HepG2 (cell line): ENCODE measurements at regions not wholly inside any gene's neighbourhood (a gene's known extent, or its start where the extent isn't known, plus 50 kb on each side); places are given as distances from the start of the nearest gene placed in this dataset.

ENCODE experiments used
- ATF2 ChIP-seq: sonication (generic); formaldehyde crosslinking; IDR thresholded peaks from 2 replicates; pipeline ENCODE4 v1.4.0; 2020; ENCODE audit warnings: missing genetic modification reagents
- ESRRA ChIP-seq: sonication (generic); formaldehyde crosslinking; IDR thresholded peaks from 2 replicates; pipeline ENCODE4 v1.5.1; 2020; ENCODE audit warnings: mild to moderate bottlenecking, low read depth, missing genetic modification reagents
- KDM3A ChIP-seq: IDR thresholded peaks from 2 replicates; pipeline ENCODE4 v1.6.1; 2018; ENCODE audit warnings: low read depth, missing compliant biosample characterization
- MAF1 ChIP-seq: sonication (generic); formaldehyde crosslinking; IDR thresholded peaks from 2 replicates; pipeline ENCODE4 v1.5.0; 2020; ENCODE audit warnings: missing genetic modification reagents, borderline replicate concordance
- MAFG ChIP-seq: sonication (generic); formaldehyde crosslinking; IDR thresholded peaks from 2 replicates; pipeline ENCODE4 v1.5.1; 2020; ENCODE audit warnings: mild to moderate bottlenecking, missing genetic modification reagents
- MIXL1 ChIP-seq: IDR thresholded peaks from 2 replicates; pipeline ENCODE4 v1.6.1; 2016
- MXI1 ChIP-seq: IDR thresholded peaks from 3 replicates; pipeline ENCODE4 v1.6.1; 2012; ENCODE audit warnings: low read depth, low read length, inconsistent platforms, borderline replicate concordance
- NR2F1 ChIP-seq, 2 experiments: fragments of 450-650 bp in 1 of 2; formaldehyde crosslinking in 1 of 2; IDR thresholded peaks; 2 replicates each; pipeline versions ENCODE4 v1.5.0 to v1.6.1; 2016 to 2020; ENCODE audit warnings: mild to moderate bottlenecking in 1 of 2, missing compliant biosample characterization in 1 of 2, missing genetic modification reagents in 1 of 2, moderate library complexity in 1 of 2
- NR2F6 ChIP-seq, 2 experiments: IDR thresholded peaks; 2 replicates each; pipeline ENCODE4 v1.6.1; 2016; ENCODE audit warnings: antibody characterized with exemption in 1 of 2, mild to moderate bottlenecking in 1 of 2
- POGZ ChIP-seq: sonication (generic); formaldehyde crosslinking; IDR thresholded peaks from 2 replicates; pipeline ENCODE4 v1.4.0; 2020; ENCODE audit warnings: mild to moderate bottlenecking, missing genetic modification reagents
- RAD21 ChIP-seq: fragments of 450-650 bp; formaldehyde crosslinking; IDR thresholded peaks from 2 replicates; pipeline ENCODE4 v1.5.0; 2020; ENCODE audit warnings: mild to moderate bottlenecking
- RARA ChIP-seq: IDR thresholded peaks from 2 replicates; pipeline ENCODE4 v1.6.1; 2016; ENCODE audit warnings: missing genetic modification reagents, missing compliant biosample characterization
- TEAD3 ChIP-seq: optimal IDR thresholded peaks from 2 replicates; pipeline ENCODE3; 2016; ENCODE audit warnings: borderline replicate concordance
- ZBTB42 ChIP-seq: sonication (generic); formaldehyde crosslinking; IDR thresholded peaks from 2 replicates; pipeline ENCODE4 v1.5.0; 2020; ENCODE audit warnings: mild to moderate bottlenecking, missing genetic modification reagents
- ZNF333 ChIP-seq: sonication (generic); formaldehyde crosslinking; IDR thresholded peaks from 2 replicates; pipeline ENCODE4 v1.4.0; 2020; ENCODE audit warnings: mild to moderate bottlenecking, missing genetic modification reagents, borderline replicate concordance
- ZNF34 ChIP-seq: sonication (generic); formaldehyde crosslinking; IDR thresholded peaks from 2 replicates; pipeline ENCODE4 v1.4.0; 2020; ENCODE audit warnings: mild to moderate bottlenecking, missing genetic modification reagents, borderline replicate concordance
- ZNF616 ChIP-seq: sonication (generic); formaldehyde crosslinking; IDR thresholded peaks from 2 replicates; pipeline ENCODE4 v1.5.0; 2020; ENCODE audit warnings: low read depth, mild to moderate bottlenecking, missing genetic modification reagents
- TF ChIP-seq, protein P1 (sequence below): sonication (generic); formaldehyde crosslinking; IDR thresholded peaks from 2 replicates; pipeline ENCODE4 v1.4.0; 2020; ENCODE audit warnings: mild to moderate bottlenecking, missing genetic modification reagents
- TF ChIP-seq, protein P2 (sequence below): sonication (generic); formaldehyde crosslinking; IDR thresholded peaks from 2 replicates; pipeline ENCODE4 v1.4.0; 2020; ENCODE audit warnings: missing genetic modification reagents, borderline replicate concordance
- TF ChIP-seq, protein P3 (sequence below): IDR thresholded peaks from 2 replicates; pipeline ENCODE4 v1.6.1; 2016; ENCODE audit warnings: control low read depth

DNA sequence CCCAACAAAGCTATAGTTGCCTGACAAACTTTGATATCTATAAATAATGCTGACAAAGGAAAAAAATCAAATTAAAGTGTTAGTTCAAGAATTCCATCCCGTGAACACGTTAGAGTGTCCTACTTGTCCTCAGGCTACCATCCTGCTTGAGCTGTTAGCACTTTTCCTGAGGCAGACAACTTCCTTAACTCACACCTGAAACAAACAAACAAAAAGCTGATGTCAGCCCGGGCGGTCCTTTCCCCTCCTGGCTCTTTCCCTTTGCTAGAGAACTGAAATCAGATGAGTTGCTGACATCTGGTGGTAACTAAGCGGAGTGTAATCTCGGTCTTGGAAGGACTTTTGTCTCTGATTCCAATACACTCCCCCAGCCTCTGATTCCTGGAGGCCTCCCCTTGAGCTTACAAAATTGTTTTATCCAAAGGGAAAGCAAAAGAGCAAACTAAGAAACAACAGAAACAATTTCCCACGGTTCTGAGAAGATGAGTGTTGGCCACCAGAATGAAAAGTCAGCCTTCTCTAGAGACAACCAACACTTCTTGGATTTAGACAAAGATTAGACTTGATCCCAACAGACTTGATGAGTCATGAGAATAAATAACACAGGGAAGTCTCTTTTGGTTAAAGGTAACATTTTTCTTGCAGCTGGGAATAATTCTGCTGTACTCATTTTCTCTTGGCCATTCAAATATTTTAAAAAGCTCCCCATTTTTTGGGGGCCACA, 135.4 kb downstream of the PROX1 start (continued):
- TF ChIP-seq MXI1 (0 out of 3 replicates have a peak, but pooled peaks have one; percentile 20), NR2F6 (IDR thresholded peaks at IDR 0.05) (no peak), NR2F6 (CRISPR knock-in tag; IDR thresholded peaks at IDR 0.05) (0 out of 2 replicates have a peak, but pooled peaks have one; percentile 25), POGZ (CRISPR knock-in tag) (peak; percentile 74), ZBTB42 (CRISPR knock-in tag) (no peak), ESRRA (CRISPR knock-in tag) (no peak), ZNF616 (no peak), MIXL1 (CRISPR knock-in tag) (peak; percentile 87), ATF2 (CRISPR knock-in tag) (peak; percentile 54; the same call in 1 of the 2 replicates), RARA (CRISPR knock-in tag) (0 out of 2 replicates have a peak, but pooled peaks have one; percentile 21), RAD21 (CRISPR knock-in tag) (peak; percentile 94), MAFG (CRISPR knock-in tag) (no peak), MAF1 (CRISPR knock-in tag) (no peak), ZNF333 (CRISPR knock-in tag) (no peak), NR2F1 (CRISPR knock-in tag; IDR thresholded peaks at IDR 0.05) (no peak), KDM3A (CRISPR knock-in tag) (peak; percentile 40; the same call in 1 of the 2 replicates), ZNF34 (CRISPR knock-in tag) (no peak), TEAD3 (CRISPR knock-in tag) (peak; percentile 26)
- TF ChIP-seq, protein P1, sequence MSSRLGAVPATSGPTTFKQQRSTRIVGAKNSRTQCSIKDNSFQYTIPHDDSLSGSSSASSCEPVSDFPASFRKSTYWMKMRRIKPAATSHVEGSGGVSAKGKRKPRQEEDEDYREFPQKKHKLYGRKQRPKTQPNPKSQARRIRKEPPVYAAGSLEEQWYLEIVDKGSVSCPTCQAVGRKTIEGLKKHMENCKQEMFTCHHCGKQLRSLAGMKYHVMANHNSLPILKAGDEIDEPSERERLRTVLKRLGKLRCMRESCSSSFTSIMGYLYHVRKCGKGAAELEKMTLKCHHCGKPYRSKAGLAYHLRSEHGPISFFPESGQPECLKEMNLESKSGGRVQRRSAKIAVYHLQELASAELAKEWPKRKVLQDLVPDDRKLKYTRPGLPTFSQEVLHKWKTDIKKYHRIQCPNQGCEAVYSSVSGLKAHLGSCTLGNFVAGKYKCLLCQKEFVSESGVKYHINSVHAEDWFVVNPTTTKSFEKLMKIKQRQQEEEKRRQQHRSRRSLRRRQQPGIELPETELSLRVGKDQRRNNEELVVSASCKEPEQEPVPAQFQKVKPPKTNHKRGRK (CRISPR knock-in tag), result no peak
- TF ChIP-seq, protein P2, sequence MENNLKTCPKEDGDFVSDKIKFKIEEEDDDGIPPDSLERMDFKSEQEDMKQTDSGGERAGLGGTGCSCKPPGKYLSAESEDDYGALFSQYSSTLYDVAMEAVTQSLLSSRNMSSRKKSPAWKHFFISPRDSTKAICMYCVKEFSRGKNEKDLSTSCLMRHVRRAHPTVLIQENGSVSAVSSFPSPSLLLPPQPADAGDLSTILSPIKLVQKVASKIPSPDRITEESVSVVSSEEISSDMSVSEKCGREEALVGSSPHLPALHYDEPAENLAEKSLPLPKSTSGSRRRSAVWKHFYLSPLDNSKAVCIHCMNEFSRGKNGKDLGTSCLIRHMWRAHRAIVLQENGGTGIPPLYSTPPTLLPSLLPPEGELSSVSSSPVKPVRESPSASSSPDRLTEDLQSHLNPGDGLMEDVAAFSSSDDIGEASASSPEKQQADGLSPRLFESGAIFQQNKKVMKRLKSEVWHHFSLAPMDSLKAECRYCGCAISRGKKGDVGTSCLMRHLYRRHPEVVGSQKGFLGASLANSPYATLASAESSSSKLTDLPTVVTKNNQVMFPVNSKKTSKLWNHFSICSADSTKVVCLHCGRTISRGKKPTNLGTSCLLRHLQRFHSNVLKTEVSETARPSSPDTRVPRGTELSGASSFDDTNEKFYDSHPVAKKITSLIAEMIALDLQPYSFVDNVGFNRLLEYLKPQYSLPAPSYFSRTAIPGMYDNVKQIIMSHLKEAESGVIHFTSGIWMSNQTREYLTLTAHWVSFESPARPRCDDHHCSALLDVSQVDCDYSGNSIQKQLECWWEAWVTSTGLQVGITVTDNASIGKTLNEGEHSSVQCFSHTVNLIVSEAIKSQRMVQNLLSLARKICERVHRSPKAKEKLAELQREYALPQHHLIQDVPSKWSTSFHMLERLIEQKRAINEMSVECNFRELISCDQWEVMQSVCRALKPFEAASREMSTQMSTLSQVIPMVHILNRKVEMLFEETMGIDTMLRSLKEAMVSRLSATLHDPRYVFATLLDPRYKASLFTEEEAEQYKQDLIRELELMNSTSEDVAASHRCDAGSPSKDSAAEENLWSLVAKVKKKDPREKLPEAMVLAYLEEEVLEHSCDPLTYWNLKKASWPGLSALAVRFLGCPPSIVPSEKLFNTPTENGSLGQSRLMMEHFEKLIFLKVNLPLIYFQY (CRISPR knock-in tag), result peak; percentile 33; the same call in 1 of the 2 replicates
- TF ChIP-seq, protein P3, sequence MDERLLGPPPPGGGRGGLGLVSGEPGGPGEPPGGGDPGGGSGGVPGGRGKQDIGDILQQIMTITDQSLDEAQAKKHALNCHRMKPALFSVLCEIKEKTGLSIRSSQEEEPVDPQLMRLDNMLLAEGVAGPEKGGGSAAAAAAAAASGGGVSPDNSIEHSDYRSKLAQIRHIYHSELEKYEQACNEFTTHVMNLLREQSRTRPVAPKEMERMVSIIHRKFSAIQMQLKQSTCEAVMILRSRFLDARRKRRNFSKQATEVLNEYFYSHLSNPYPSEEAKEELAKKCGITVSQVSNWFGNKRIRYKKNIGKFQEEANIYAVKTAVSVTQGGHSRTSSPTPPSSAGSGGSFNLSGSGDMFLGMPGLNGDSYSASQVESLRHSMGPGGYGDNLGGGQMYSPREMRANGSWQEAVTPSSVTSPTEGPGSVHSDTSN (CRISPR knock-in tag), result no peak
